RWPE1 (cell line): ENCODE measurements at regions not wholly inside any gene's neighbourhood (a gene's known extent, or its start where the extent isn't known, plus 50 kb on each side); places are given as distances from the start of the nearest gene placed in this dataset.

Experiments used
- CTCF ChIA-PET: fragments of 350-600 bp; sonication (Branson Sonifier 250); formaldehyde crosslinking; extraction: SDS; loops from one replicate; lab custom pipeline; 2021; lab: Yijun Ruan, JAX
- POLR2A ChIA-PET: fragments of 400-600 bp; formaldehyde crosslinking; extraction: SDS; loops from one replicate; lab custom pipeline; 2020; ENCODE audit warnings: antibody characterized with exemption; ENCODE audit not compliant: low non-redundant PET; lab: Yijun Ruan, JAX
- DNase-seq: peaks from one replicate; pipeline ENCODE4 v3.0.0; 2012; ENCODE audit warnings: low spot score
- H3K27ac ChIP-seq: fragments of 450-650 bp; 2 replicates; pipeline ENCODE4 v1.5.1; 2017
- CTCF ChIP-seq: fragments of 450-650 bp; conservative IDR thresholded peaks from 2 replicates; pipeline ENCODE4 v1.5.1; 2017; ENCODE audit warnings: low read depth, mild to moderate bottlenecking

GRCh38 chr4:115361781-115362180 is 248.4 kb upstream of the NDST4 start:
- H3K27ac ChIP-seq = no peak overlapping the region
- no peak for DNase-seq
- TF ChIP-seq CTCF = no peak
- CTCF ChIA-PET = no interaction called here
- POLR2A ChIA-PET = no interaction called here

GRCh38 chr4:115360431-115360830 is 247.0 kb upstream of the NDST4 start:
- ChIA-PET CTCF (no interaction called here), POLR2A (no interaction called here)
- H3K27ac ChIP-seq = no peak overlapping the region
- no peak for DNase-seq
- TF ChIP-seq CTCF = no peak

GRCh38 chr4:115357776-115358175 is 244.4 kb upstream of the NDST4 start:
- H3K27ac ChIP-seq = no peak overlapping the region
- ChIA-PET CTCF (no interaction called here), POLR2A (no interaction called here)
- TF ChIP-seq CTCF = no peak
- no peak for DNase-seq

GRCh38 chr4:115356176-115356575 is 242.8 kb upstream of the NDST4 start:
- no peak overlapping the region for H3K27ac ChIP-seq
- no peak for TF ChIP-seq CTCF
- POLR2A ChIA-PET = no interaction called here
- CTCF ChIA-PET = no interaction called here
- peak; percentile 6 for DNase-seq

GRCh38 chr4:115355329-115355728 is 241.9 kb upstream of the NDST4 start:
- TF ChIP-seq CTCF = no peak
- no peak overlapping the region for H3K27ac ChIP-seq
- ChIA-PET POLR2A (no interaction called here), CTCF (no interaction called here)
- no peak for DNase-seq

- no peak overlapping the region for H3K27ac ChIP-seq
- ChIA-PET POLR2A (no interaction called here), CTCF (no interaction called here)
- TF ChIP-seq CTCF = no peak
- no peak for DNase-seq
These were observed 239.9 kb upstream of the NDST4 start for GRCh38 chr4:115353370-115353769.

- ChIA-PET POLR2A (no interaction called here), CTCF (no interaction called here)
- TF ChIP-seq CTCF = no peak
- no peak overlapping the region for H3K27ac ChIP-seq
- no peak for DNase-seq
These were observed 229.8 kb upstream of the NDST4 start for GRCh38 chr4:115343171-115343570.
